T47D (cell line): ENCODE measurements at regions not wholly inside any gene's neighbourhood (a gene's known extent, or its start where the extent isn't known, plus 50 kb on each side); places are given as distances from the start of the nearest gene placed in this dataset.

Source experiments
- DNase-seq, 2 experiments: peaks; one replicate each; pipeline versions ENCODE4 v3.0.0 to v3.0.0-alpha.2; 2011 to 2012; ENCODE audit warnings: low read depth in 1 of 2, low spot score in 1 of 2
- JUND ChIP-seq: IDR thresholded peaks from 2 replicates; pipeline ENCODE4 v1.6.1; 2012; ENCODE audit warnings: low read depth
- in situ Hi-C: cut with HindIII; loops from 2 replicates; pipeline ENCODE4 v1.10.0; 2016; ENCODE audit warnings: low sequenced_read_pairs, low pct_unique_long_range_greater_than_20kb

- no peak for TF ChIP-seq JUND
- in situ Hi-C loops, result no loop called here
- no peak for DNase-seq
Observed at GRCh38 chr10:129385600-129385999, 81.4 kb upstream of the MGMT start.

GRCh38 chr10:129386415-129387257, 80.4 kb upstream of the MGMT start:
- TF ChIP-seq JUND, result no peak
- in situ Hi-C loops, result no loop called here

GRCh38 chr10:129387258-129387525, 79.8 kb upstream of the MGMT start:
- in situ Hi-C loops, result no loop called here
- no peak for DNase-seq
- no peak for TF ChIP-seq JUND

More at GRCh38 chr10:129386415-129387257, 80.4 kb upstream of the MGMT start:
- no peak for DNase-seq

GRCh38 chr10:129388435-129388834, 78.6 kb upstream of the MGMT start:
- no peak for DNase-seq
- in situ Hi-C loops, result no loop called here
- TF ChIP-seq JUND, result no peak

- DNase-seq, result no peak
- no peak for TF ChIP-seq JUND
- in situ Hi-C loops, result no loop called here
Observed at GRCh38 chr10:129389194-129389593, 77.8 kb upstream of the MGMT start.

- TF ChIP-seq JUND, result no peak
- in situ Hi-C loops, result no loop called here
- no peak for DNase-seq
Observed at GRCh38 chr10:129390147-129390546, 76.9 kb upstream of the MGMT start.

- in situ Hi-C loops, result no loop called here
- DNase-seq, result no peak
- TF ChIP-seq JUND, result no peak
Observed at GRCh38 chr10:129390726-129391125, 76.3 kb upstream of the MGMT start.

- DNase-seq, result no peak
- in situ Hi-C loops, result no loop called here
- no peak for TF ChIP-seq JUND
Observed at GRCh38 chr10:129391464-129391863, 75.6 kb upstream of the MGMT start.

GRCh38 chr10:129392855-129393254, 74.2 kb upstream of the MGMT start:
- in situ Hi-C loops, result no loop called here
- DNase-seq, result no peak
- no peak for TF ChIP-seq JUND

GRCh38 chr10:129393812-129394211, 73.2 kb upstream of the MGMT start:
- in situ Hi-C loops, result no loop called here
- TF ChIP-seq JUND, result no peak
- no peak for DNase-seq

- in situ Hi-C loops, result no loop called here
- DNase-seq, result no peak
Observed at GRCh38 chr10:129394518-129395328, 72.3 kb upstream of the MGMT start.

GRCh38 chr10:129396021-129396722, 70.9 kb upstream of the MGMT start:
- in situ Hi-C loops, result no loop called here
- no peak for TF ChIP-seq JUND
- no peak for DNase-seq

More at GRCh38 chr10:129394518-129395328, 72.3 kb upstream of the MGMT start:
- TF ChIP-seq JUND, result no peak

GRCh38 chr10:129397198-129397974, 69.7 kb upstream of the MGMT start:
- in situ Hi-C loops, result no loop called here
- no peak for DNase-seq
- no peak for TF ChIP-seq JUND
